OCI-LY7 (cell line): ENCODE measurements at regions not wholly inside any gene's neighbourhood (a gene's known extent, or its start where the extent isn't known, plus 50 kb on each side); places are given as distances from the start of the nearest gene placed in this dataset.

Experiments
- CTCF ChIP-seq: fragments of 200-600 bp; sonication (generic); conservative IDR thresholded peaks from 2 replicates; pipeline ENCODE4 v1.5.1; 2014; ENCODE audit warnings: mild to moderate bottlenecking, antibody characterized with exemption, low read length, moderate library complexity, mixed read lengths
- EZH2phosphoT487 ChIP-seq: fragments of 200-600 bp; sonication (generic); IDR thresholded peaks from 2 replicates; pipeline ENCODE4 v1.6.1; 2018; ENCODE audit warnings: low read depth, borderline replicate concordance, mild to moderate bottlenecking, mixed run types, antibody characterized with exemption, low read length, moderate library complexity, mixed read lengths

- TF ChIP-seq CTCF, result no peak
- TF ChIP-seq EZH2phosphoT487, result no peak
Observed at GRCh38 chr13:22286338-22286737, 615.5 kb downstream of the FGF9 start.
